ENCODE measurements at regions not wholly inside any gene's neighbourhood (a gene's known extent, or its start where the extent isn't known, plus 50 kb on each side); places are given as distances from the start of the nearest gene placed in this dataset.

DNA sequence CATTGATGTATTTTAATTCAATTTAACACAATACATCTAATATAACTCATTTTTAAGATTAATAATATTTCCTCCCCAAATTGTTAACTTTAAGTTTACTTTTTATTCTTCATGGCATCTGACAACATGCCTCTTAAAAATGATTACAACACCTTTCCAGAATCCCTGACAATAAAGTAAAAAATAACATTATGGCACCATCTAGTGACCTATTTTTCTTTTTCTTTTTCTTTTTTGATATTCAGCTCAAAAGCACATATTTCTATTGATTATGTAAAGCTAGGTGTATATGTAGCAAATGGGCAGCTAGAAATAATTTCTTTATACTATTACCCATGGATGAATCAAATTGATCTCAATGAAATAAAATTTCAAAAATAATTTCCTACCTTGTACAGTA is 834.3 kb upstream of the CDH8 start:
- Histone ChIP-seq H3K27ac (ENCODE audit: control insufficient read depth, insufficient read depth, low read length) (no peak overlapping the region), H3K9me3 (ENCODE audit: control insufficient read depth, low read depth, low read length) (no peaks in the 10 kb centered on the region), H4K20me1 (ENCODE audit: control insufficient read depth, extremely low read depth, insufficient read depth, low read length) (no peaks in the 10 kb centered on the region), H3K9me1 (ENCODE audit: control insufficient read depth, extremely low read depth, insufficient read depth, low read length) (no peaks in the 10 kb centered on the region), H3K9ac (ENCODE audit: control insufficient read depth, extremely low read depth, insufficient read depth, low read length) (no peak overlapping the region), H3K27me3 (ENCODE audit: control insufficient read depth, extremely low read depth, insufficient read depth, low read length) (no peaks in the 10 kb centered on the region), H3K79me2 (ENCODE audit: control insufficient read depth, insufficient read depth, low read length) (no peaks in the 10 kb centered on the region), H3K36me3 (ENCODE audit: control insufficient read depth in 2 of 2, extremely low read depth in 1 of 2, insufficient read depth in 2 of 2, low read length in 2 of 2) (no peaks in the 10 kb centered on the region), H2AFZ (ENCODE audit: control insufficient read depth, low read length) (no peak overlapping the region), H3K4me3 (ENCODE audit: control insufficient read depth in 2 of 3, extremely low read depth in 1 of 3, insufficient read depth in 2 of 3, low read depth in 1 of 3, low read length in 3 of 3) (no peak overlapping the region), H3K4me1 (ENCODE audit: control insufficient read depth, extremely low read depth, insufficient read depth, low read length) (no peaks in the 10 kb centered on the region), H3K4me2 (ENCODE audit: control insufficient read depth, extremely low read depth, insufficient read depth, low read depth, low read length) (no peak overlapping the region)
- DNase-seq (ENCODE audit: low read depth, low spot score) (no peak), FAIRE-seq (no peak)
- dilution Hi-C loops (cut with MboI; ENCODE audit: extremely low pct_ligation_motif_present, low sequenced_read_pairs), result no loop called here
- TF ChIP-seq, protein P1, sequence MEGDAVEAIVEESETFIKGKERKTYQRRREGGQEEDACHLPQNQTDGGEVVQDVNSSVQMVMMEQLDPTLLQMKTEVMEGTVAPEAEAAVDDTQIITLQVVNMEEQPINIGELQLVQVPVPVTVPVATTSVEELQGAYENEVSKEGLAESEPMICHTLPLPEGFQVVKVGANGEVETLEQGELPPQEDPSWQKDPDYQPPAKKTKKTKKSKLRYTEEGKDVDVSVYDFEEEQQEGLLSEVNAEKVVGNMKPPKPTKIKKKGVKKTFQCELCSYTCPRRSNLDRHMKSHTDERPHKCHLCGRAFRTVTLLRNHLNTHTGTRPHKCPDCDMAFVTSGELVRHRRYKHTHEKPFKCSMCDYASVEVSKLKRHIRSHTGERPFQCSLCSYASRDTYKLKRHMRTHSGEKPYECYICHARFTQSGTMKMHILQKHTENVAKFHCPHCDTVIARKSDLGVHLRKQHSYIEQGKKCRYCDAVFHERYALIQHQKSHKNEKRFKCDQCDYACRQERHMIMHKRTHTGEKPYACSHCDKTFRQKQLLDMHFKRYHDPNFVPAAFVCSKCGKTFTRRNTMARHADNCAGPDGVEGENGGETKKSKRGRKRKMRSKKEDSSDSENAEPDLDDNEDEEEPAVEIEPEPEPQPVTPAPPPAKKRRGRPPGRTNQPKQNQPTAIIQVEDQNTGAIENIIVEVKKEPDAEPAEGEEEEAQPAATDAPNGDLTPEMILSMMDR (optimal IDR thresholded peaks at IDR 0.05 in 1 of 3, IDR thresholded peaks at IDR 0.05 in 1 of 3, conservative IDR thresholded peaks at IDR 0.05 in 1 of 3; ENCODE audit: extremely low read depth in 1 of 3, insufficient read depth in 2 of 3, low read length in 3 of 3), result no peak
- no peak for TF ChIP-seq EZH2 (IDR thresholded peaks at IDR 0.05; ENCODE audit: low read length)

DNA sequence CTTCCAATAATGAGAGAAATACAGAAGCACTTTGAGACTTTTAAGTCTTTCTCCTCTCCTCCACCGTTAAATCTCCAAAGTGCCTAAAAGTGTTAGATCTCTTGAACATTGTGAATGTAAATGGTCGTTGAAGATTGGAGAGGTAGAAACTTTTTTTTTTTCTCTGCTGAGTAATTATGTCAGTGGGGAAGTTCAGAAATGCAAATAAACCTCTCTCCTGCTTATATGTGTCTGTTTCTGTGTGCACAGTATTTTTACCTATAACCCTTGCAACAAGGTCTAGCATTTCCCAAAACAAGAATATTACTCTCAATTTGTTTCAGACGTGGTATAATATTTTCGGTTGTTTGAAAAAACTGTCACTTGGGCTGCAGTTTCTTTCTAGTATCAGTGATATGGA is 833.6 kb upstream of the CDH8 start:
- FAIRE-seq (no peak), DNase-seq (ENCODE audit: low read depth, low spot score) (no peak)
- Histone ChIP-seq H3K79me2 (ENCODE audit: control insufficient read depth, insufficient read depth, low read length) (no peaks in the 10 kb centered on the region), H3K4me3 (ENCODE audit: control insufficient read depth in 2 of 3, extremely low read depth in 1 of 3, insufficient read depth in 2 of 3, low read depth in 1 of 3, low read length in 3 of 3) (no peak overlapping the region), H3K27me3 (ENCODE audit: control insufficient read depth, extremely low read depth, insufficient read depth, low read length) (no peaks in the 10 kb centered on the region), H3K36me3 (ENCODE audit: control insufficient read depth in 2 of 2, extremely low read depth in 1 of 2, insufficient read depth in 2 of 2, low read length in 2 of 2) (no peaks in the 10 kb centered on the region), H3K9ac (ENCODE audit: control insufficient read depth, extremely low read depth, insufficient read depth, low read length) (no peak overlapping the region), H3K9me1 (ENCODE audit: control insufficient read depth, extremely low read depth, insufficient read depth, low read length) (no peaks in the 10 kb centered on the region), H3K27ac (ENCODE audit: control insufficient read depth, insufficient read depth, low read length) (no peak overlapping the region), H3K4me2 (ENCODE audit: control insufficient read depth, extremely low read depth, insufficient read depth, low read depth, low read length) (no peak overlapping the region), H2AFZ (ENCODE audit: control insufficient read depth, low read length) (no peak overlapping the region), H4K20me1 (ENCODE audit: control insufficient read depth, extremely low read depth, insufficient read depth, low read length) (no peaks in the 10 kb centered on the region), H3K4me1 (ENCODE audit: control insufficient read depth, extremely low read depth, insufficient read depth, low read length) (no peaks in the 10 kb centered on the region), H3K9me3 (ENCODE audit: control insufficient read depth, low read depth, low read length) (no peaks in the 10 kb centered on the region)
- TF ChIP-seq, protein P1 (optimal IDR thresholded peaks at IDR 0.05 in 1 of 3, IDR thresholded peaks at IDR 0.05 in 1 of 3, conservative IDR thresholded peaks at IDR 0.05 in 1 of 3; ENCODE audit: extremely low read depth in 1 of 3, insufficient read depth in 2 of 3, low read length in 3 of 3), result no peak
- no peak for TF ChIP-seq EZH2 (IDR thresholded peaks at IDR 0.05; ENCODE audit: low read length)
- dilution Hi-C loops (cut with MboI; ENCODE audit: extremely low pct_ligation_motif_present, low sequenced_read_pairs), result no loop called here

Measured in keratinocyte (primary cell).